Ramos (cell line): ENCODE measurements at regions not wholly inside any gene's neighbourhood (a gene's known extent, or its start where the extent isn't known, plus 50 kb on each side); places are given as distances from the start of the nearest gene placed in this dataset.

ENCODE experiments used
- in situ Hi-C: fragments of 300-500 bp; cut with MboI; formaldehyde crosslinking; loops from one replicate; pipeline ENCODE4 v1.14.3; 2022; ENCODE audit warnings: low sequenced_read_pairs; ENCODE audit not compliant: unreplicated experiment

DNA sequence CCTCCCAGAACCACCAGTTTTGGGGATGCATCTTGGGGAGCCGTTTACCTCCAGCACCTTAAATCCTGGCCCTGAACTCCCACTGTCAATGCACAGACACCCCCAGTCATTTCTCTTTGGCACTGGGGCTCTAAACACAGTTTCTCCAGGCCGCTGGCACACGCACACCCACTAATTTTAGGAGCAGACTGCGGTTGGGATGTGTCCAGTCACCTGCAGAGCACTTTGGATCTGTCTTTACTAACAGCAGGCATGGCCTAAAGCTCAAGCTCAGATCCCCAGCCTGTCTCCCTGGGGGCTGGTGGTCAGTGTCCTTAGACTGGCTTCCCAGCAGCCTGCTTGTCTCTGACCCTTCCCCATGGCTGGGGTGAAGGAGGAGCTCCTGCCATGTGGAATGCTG is 49.9 kb downstream of the SYNE3 start:
- in situ Hi-C loops = loop anchor here (25.0 kb wide), 2 partner anchors 196 to 1504 kb away; no protein-coding TSS in a partner anchor

DNA sequence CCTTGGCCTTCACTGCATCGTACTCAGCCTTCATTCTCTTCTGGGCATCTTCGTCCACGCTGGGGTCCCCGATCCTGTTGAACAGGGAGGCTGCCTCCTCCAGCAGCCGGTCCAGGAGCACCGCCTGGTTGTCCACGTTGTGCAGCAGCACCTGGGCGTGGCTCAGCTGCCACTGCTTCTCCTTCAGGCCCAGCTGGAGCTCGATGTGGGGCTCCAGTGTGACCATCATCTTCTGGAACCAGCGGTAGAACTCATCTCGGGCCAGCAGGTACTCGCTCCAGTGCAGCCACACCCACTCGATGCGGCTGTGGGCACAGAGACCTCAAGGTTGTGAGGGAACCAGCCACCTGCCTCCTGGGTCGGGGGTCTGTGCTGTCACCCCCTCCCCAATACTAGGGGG is 50.5 kb downstream of the SYNE3 start:
- in situ Hi-C loops = loop anchor here (25.0 kb wide), 2 partner anchors 196 to 1504 kb away; no protein-coding TSS in a partner anchor

DNA sequence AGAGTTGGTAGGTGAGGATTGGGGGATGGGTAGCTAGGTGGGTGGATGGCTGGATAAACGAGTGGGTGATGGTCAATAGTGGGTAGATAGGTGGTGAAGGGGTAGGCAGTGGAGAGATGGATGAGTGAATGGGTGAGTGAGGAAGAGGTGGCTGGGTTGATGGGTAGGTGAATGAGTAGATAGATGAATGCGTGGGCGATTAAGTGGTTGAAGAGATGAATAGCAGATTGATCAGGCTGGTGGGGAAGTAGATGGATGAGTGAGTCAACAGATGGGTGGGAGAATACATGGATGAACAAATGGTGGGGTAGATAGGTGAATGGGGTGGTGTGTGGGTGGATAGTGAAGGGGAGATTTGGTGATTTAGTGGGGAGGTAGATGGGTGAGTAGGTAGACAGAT is 51.1 kb downstream of the SYNE3 start:
- in situ Hi-C loops = loop anchor here (25.0 kb wide), 2 partner anchors 197 to 1503 kb away; no protein-coding TSS in a partner anchor

DNA sequence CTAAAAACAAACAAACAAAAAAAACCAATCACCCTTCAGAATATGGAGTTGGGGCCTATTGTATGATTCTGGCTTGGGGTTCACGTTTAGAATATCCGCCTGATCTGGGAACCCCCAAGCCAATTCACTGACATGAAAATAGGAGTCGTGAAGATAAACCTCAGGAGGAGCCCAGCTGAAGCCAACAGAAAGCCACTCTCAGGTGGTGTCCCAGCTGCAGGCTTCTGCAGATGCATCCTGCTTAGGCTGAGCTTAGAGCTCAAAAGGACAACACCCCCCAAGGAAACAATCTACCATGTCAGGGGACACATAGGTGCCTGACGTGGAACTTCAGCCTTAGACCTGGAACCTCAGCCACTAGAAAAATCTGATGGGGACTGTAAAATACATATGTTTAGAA is 51.9 kb downstream of the SYNE3 start:
- in situ Hi-C loops = loop anchor here (25.0 kb wide), 2 partner anchors 198 to 1502 kb away; no protein-coding TSS in a partner anchor

DNA sequence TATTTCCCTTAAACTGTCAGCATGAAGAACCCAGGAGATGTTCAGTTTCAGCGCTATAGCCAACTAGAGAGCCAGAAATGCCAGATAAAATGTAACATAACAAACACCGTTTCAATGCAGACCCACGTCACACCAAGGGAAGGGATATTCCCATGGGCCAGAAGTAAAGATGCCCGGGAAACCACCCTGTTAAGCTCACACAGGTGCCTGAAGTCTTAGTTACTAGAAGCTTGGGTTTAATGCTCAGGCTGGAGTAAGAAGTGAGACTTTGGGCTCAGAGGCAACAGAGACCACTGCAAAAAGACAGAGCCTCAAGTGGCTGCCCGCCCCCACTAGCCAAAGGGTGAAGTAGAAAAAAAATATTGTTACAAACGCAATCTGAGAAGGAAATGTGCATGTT is 52.3 kb downstream of the SYNE3 start:
- in situ Hi-C loops = loop anchor here (25.0 kb wide), 2 partner anchors 198 to 1502 kb away; no protein-coding TSS in a partner anchor

DNA sequence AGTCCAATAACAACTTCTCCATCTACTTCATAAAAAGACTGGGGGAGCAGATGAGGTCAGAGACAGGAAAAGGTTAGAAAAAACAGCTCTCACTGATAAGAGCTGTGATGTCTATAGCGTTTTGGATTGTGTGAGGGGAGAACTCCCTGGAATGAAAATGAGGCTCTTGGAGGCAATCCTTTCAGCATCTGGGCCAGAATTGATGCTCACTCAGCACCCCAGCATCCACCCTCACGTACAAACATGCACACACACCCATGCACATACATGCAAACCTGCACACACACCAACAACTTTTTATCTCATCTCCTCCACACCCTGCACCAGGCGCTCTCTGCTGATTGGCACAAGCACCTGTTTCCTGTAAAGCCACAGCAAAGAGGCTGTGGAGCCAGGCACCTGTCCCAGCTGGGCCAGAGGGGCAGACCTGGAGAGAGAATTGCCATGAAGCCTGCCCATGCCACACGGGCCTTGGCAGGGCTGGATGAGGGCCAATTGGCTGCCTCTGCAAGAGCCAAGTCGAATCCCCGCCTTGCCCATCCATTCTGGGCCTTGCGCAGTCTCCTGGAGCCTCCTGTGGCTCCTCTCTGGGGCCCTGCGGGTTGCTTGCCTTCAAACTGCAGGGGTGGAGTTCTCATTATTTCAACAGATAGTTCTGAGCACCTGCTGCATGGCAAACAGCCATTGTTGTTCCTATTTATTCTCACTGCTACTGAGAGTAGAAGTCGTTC is 53.1 kb downstream of the SYNE3 start:
- in situ Hi-C loops = loop anchor here (25.0 kb wide), 2 partner anchors 199 to 1501 kb away; no protein-coding TSS in a partner anchor

DNA sequence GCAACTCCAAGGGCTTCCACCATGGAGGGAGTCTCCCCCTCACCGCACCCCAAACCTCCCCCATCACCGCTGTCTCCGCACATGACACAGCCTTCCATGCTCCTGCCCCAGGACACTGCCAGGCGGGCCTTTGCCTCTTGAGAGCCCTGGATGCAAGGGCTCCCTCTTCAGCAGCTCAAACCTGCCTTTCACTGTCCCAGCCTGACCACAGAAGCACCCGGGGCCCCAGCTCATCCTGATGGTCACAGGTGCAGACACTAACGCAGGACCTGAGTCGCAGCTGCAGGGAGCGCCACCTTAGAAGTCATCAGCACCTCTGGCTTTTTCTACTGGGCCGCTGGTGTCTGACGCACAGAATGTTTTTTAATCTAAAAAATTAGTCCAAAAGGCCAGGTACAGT is 54.0 kb downstream of the SYNE3 start:
- in situ Hi-C loops = loop anchor here (25.0 kb wide), 2 partner anchors 200 to 1500 kb away; no protein-coding TSS in a partner anchor

DNA sequence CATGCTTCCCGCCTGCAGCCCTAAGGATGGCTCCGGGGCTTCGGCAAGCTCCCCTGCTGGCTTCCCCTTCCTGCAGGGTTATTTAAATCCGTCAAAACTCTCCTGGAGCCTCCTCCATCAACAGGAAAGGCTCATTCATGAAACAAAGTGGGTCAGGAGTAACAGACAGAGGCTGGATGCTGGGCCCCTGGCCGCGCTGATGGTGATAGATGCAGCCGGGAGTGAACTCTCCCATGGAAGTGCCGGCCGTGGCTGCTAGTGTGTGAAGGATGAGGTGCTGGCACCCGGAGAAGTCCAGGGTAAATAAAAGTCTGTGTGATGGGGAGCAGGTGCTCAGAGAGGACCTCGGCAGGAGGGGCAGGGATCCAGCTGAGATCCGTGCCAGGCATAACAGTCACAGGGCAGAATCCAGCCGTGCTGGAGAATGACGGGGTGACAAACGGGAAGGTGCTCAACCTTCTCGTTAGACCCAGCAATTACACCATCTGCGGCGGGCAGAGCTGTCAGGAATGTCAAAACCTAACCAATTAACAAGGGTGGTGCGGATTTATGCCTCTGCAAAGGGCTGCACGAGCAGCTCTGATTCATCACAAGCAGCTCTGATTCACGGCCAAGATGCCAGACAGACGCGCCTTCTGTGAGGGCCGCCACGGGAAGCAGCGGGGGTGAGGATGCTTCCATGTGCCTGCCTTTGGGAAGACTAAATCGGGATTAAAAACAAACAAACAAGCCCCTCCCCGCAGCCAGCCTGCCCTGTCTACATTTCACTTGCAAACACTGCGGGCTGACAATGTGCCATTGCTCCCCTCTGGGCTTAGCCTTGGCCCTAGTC is 55.6 kb downstream of the SYNE3 start:
- in situ Hi-C loops = loop anchor here (25.0 kb wide), 2 partner anchors 201 to 1499 kb away; no protein-coding TSS in a partner anchor

DNA sequence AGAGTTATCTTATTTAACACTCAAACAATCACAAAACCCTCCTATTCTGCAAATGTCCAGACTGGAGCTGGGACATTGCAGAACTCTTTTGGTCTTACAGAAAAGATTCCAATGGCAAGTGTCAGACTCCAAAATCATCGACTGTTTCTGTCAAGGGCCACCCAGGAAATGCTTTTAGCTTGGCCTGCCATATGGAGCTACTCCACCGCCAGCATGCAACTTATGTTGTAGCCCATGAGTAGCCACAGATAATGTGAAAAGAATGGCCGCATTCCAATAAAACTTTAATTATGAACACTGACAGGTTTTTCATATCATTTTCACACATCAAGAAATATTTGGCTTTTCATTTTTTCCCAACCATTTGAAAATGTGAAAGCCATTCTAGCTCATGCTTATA is 57.5 kb downstream of the SYNE3 start:
- in situ Hi-C loops = loop anchor here (25.0 kb wide), 2 partner anchors 203 to 1497 kb away; no protein-coding TSS in a partner anchor

DNA sequence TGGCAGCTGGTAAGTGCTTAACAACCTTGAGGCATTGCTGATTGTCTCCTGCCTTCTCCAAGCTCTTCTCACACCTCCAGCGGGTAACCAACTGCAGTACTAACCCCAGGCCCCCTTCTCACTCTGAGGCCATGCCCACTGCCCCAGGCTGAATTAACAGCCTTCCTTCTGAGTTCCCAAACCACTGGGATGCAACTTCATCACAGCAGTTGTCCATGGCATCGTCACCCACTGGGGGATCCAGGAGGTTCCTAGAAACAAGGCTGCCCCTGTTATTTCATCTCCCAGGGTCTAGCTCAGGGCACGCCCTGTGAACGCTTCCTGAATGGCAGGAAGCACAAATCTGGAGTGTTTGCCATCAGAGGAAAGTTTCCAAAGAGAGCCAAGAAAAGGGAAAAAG is 58.0 kb downstream of the SYNE3 start:
- in situ Hi-C loops = loop anchor here (25.0 kb wide), 2 partner anchors 204 to 1496 kb away; no protein-coding TSS in a partner anchor

DNA sequence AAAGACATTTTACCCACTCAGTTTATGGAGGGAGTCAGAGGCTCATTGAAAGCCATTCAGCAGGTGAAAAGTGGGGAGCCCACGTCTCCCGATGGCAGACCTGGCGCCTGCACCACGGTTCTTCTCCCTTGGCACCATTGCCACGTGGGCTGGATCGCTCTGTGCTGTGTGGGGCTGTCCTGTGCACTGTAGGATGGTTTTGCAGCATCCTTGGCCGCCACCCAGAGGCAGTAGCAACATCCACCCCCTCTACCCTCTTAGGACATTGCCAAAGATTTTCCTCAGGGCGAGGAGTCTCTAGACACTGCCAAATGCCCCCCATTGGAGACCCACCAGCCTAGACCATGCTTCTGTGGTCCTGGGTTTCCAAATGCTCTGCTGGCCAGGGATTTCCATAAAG is 60.2 kb downstream of the SYNE3 start:
- in situ Hi-C loops = loop anchor here (25.0 kb wide), 2 partner anchors 206 to 1494 kb away; no protein-coding TSS in a partner anchor

DNA sequence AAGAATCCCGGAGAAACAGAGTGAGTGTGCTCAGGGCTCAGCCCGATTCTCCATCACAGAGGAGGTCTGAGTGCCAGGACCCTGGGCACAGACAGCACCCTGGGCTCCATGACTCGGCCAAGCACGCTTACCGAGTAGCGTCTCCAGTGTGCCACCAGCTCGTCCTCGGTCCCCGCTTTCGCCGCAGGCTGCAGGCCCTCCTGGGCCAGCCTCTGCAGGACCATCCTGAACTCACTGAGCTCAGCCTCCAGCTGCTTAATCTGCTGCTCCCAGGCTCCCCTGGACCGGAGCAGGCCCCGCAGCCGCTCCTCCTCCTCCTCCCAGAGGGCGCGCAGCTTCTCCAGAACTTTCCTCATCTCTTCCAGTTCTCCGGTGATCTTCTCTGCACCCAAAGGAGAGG is 61.2 kb downstream of the SYNE3 start:
- in situ Hi-C loops = loop anchor here (25.0 kb wide), 2 partner anchors 207 to 1493 kb away; no protein-coding TSS in a partner anchor

DNA sequence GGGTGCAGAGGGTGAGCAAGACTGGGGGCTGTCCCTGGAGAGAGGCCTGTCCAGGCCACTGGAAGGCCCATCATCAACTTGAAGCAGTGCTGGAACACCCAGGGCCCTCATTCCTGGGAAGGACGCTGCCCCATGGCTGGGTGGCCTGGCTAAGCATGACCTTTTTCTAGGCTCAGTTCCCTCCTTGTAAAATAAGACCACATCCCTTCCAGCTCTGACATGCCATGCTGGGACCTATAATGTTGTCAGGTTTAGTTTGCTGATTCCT is 62.8 kb downstream of the SYNE3 start:
- in situ Hi-C loops = loop anchor here (25.0 kb wide), 2 partner anchors 209 to 1491 kb away; no protein-coding TSS in a partner anchor

DNA sequence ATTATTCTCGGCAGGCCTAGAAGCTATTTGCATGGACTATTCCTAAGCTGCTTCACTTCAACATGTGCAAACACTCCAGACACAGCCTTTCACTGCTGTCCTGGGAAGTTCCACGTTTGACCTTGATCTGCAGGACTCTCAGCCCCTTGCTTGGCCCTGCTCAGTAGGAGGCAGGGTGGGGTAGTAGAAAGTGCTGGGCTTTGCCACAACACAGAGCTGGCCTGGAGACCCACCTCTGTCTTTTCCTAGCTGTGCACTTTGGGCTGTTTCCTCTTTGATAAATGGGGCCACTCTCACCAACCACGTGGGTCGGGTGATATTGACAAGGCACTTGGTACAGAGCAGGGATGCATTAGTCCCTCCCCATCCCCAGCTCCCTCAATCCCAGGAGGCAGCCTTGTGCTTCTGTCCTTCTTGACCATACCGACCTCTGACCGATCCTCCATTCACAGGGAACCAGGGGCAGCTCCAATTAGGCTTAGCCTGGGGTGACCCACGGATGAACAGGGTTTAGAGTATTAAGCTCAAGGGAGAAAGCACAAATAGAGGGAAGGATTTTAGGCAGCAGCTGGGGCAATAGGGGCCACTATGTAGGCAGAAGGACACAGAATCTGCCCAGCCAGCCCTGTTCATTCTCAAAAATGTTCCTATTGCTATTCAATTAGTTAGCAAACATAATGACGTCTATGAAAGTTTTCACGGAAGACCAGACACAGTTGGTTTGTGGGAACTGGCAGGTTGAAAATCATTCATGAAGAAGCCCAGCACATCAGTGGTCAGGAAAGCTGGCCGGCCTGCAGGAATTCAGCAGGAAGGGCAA is 63.3 kb downstream of the SYNE3 start:
- in situ Hi-C loops = loop anchor here (25.0 kb wide), 2 partner anchors 209 to 1491 kb away; no protein-coding TSS in a partner anchor

DNA sequence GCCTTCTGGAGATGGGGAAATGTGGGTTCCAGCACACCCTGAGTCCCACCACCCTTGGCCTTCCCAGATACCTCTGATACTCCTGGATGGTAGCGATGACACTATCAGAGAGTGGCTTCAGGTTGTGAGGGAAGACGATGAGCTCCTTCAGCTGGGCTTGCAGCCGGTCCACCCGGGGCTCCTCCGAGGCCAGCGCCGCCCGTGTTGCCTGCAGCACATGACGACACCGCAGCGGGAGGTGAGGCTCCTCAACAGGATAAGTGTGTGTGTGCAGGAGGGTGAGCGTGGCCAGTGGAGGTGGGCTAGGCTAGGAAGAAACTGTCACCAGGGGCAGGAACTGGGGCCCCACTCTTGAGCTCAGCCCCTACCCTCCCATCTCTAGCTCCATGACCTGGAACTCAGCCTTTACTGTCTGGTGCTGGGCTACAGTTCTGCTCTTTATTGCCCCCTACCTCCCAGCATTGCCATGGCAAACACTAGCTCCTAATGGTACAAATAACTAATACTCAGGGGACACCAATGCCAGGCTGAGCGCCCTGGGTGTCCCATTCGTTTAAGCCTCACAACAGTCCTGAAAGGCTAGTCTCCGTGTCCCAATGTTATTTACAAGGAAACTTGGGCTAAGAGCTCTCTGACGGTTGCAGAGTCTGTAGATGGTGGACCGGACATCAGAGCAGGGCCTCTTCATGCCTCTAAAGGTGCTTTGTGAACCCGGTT is 64.1 kb downstream of the SYNE3 start:
- in situ Hi-C loops = loop anchor here (25.0 kb wide), 2 partner anchors 210 to 1490 kb away; no protein-coding TSS in a partner anchor

DNA sequence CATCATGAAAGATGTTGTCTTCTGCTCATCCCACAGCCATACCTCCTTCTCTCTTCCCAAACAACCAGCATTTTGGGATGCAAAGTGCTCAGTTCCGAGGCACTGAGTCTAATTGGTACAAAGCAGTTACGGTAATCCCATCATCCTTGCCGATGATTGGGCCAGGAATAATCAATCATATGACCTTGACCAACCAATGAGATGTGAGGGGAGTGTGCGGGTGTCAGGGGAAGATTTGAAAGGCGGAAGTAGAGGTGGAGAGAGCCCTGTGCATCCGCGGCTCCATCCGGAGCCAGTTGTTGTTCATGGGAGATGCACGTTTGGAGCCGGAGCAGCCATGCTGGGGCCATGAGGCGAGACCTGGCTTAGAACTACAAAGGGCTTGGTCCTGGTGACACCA is 67.3 kb downstream of the SYNE3 start:
- in situ Hi-C loops = no loop called here

DNA sequence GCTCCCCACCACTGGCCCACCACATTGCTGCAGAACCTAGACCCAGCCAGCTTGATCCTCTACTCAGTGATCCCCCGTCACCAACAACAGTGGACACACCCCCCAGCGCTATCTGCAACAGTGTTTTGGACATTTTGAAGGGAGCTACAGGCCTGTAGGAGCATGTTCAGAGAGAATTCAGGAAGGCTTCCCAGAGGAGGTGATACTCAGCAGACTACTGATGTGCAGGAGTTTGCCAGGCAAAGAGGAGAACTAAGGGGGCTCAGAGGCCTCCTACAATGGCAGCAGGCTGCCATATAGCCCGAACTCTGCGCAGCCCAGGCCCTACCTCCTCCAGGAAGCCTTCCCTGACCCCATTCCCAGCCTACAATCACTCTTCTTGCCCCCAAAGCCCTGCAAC is 70.0 kb downstream of the SYNE3 start:
- in situ Hi-C loops = no loop called here

DNA sequence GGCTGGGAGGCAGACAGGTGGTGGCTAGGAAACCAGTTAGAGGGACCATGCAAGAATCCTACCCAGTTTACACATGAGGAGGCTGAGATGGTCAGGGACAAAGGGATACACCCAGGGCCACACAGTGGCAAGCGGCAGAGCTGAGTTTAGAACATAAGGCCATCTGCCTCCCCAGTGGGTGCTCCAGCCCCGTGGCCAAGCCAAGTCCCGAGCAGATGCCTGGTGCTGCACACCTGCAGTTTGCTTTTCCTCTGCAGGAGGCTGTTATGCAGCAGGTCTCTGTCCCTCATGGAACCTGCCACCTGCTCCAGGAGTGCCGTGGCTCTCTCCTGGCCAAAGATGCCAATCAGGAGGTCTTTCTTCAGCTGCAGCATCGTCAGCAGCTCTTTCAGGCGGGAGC is 70.8 kb downstream of the SYNE3 start:
- in situ Hi-C loops = no loop called here

DNA sequence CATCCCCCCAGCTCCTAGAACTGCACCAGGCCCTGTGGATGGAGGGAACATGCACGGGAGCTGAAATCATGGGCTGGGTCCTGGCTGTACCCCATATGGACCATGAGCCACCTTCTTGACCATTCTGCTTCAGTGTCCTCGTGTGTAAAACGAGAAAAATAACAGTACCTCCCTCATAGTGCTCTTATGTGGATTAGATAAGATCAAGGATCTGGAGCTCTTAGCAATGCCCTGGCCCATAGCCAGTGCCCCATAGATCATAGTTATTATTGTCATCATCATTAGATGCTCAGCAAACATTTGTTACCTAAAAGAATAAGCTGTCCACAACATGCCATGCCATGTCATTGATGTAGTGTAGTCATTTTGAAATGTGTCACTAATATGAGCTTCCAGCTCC is 71.3 kb downstream of the SYNE3 start:
- in situ Hi-C loops = no loop called here
